SK-N-SH (cell line): ENCODE measurements at regions not wholly inside any gene's neighbourhood (a gene's known extent, or its start where the extent isn't known, plus 50 kb on each side); places are given as distances from the start of the nearest gene placed in this dataset.
"Not testable (repeated sequence)": the region's sequence is repeated elsewhere in the genome, so short reads cannot be mapped to it uniquely, and the experiment has no call there.

Source experiments
- CTCF ChIA-PET: fragments of 300-600, 350-600 bp; formaldehyde crosslinking; extraction: SDS; loops from one replicate; lab custom pipeline; 2021; lab: Yijun Ruan, JAX
- POLR2A ChIA-PET: fragments of 350-600 bp; sonication (Branson Sonifier 250); formaldehyde crosslinking; extraction: SDS; loops from one replicate; lab custom pipeline; 2020; ENCODE audit warnings: antibody characterized with exemption, inconsistent platforms; lab: Yijun Ruan, JAX
- DNase-seq: peaks from one replicate; pipeline ENCODE4 v3.0.0; 2012
- H2AFZ ChIP-seq: fragments of 200-600 bp; sonication (generic); 2 replicates; pipeline ENCODE4 v1.8.1; 2016; ENCODE audit warnings: antibody characterized with exemption, mild to moderate bottlenecking, low read depth
- H3F3A ChIP-seq: fragments of 200-600 bp; sonication (generic); replicated peaks from 2 replicates; pipeline ENCODE3; 2016; ENCODE audit warnings: antibody characterized with exemption, mild to moderate bottlenecking; ENCODE audit not compliant: insufficient read depth
- H3K27ac ChIP-seq, 2 experiments: fragments of 200-500 bp in 1 of 2; fragments of 200-600 bp in 1 of 2; sonication (Bioruptor generic) in 1 of 2; sonication (generic), shearing (Covaris generic) in 1 of 2; 2 replicates each; pipeline versions ENCODE4 v1.5.1 to v1.6.1; 2014 to 2016; ENCODE audit warnings: low read depth in 2 of 2, inconsistent platforms in 1 of 2, low read length in 1 of 2, mild to moderate bottlenecking in 1 of 2, mixed read lengths in 1 of 2
- H3K27me3 ChIP-seq: fragments of 200-600 bp; sonication (generic), shearing (Covaris generic); 2 replicates; pipeline ENCODE4 v1.6.1; 2016; ENCODE audit warnings: mixed run types; ENCODE audit not compliant: insufficient read depth
- H3K36me3 ChIP-seq, 2 experiments: fragments of 200-500 bp in 1 of 2; fragments of 200-600 bp in 1 of 2; sonication (Bioruptor generic) in 1 of 2; sonication (generic) in 1 of 2; replicated peaks in 1 of 2; 2 replicates each; pipeline versions ENCODE3 to v1.5.1; 2014 to 2016; ENCODE audit warnings: low read length in 1 of 2, mild to moderate bottlenecking in 1 of 2; ENCODE audit not compliant: insufficient read depth in 2 of 2, control insufficient read depth in 1 of 2
- H3K4me1 ChIP-seq, 2 experiments: fragments of 200-500 bp in 1 of 2; fragments of 200-600 bp in 1 of 2; sonication (Bioruptor generic) in 1 of 2; sonication (generic), shearing (Covaris generic) in 1 of 2; 2 replicates each; pipeline versions ENCODE4 v1.5.1 to v1.6.1; 2014 to 2016; ENCODE audit warnings: low read depth in 1 of 2, low read length in 1 of 2, mixed run types in 1 of 2; ENCODE audit not compliant: insufficient read depth in 2 of 2, control insufficient read depth in 1 of 2
- H3K4me2 ChIP-seq: fragments of 200-600 bp; sonication (generic), shearing (Covaris generic); 2 replicates; pipeline ENCODE4 v1.6.1; 2017; ENCODE audit warnings: mixed run types
- H3K4me3 ChIP-seq, 2 experiments: fragments of 200-500 bp in 1 of 2; fragments of 200-600 bp in 1 of 2; sonication (Bioruptor generic) in 1 of 2; sonication (generic), shearing (Covaris generic) in 1 of 2; 2 replicates each; pipeline versions ENCODE4 v1.5.1 to v1.8.1; 2014 to 2016; ENCODE audit warnings: low read depth in 2 of 2, inconsistent platforms in 1 of 2, low read length in 1 of 2, mild to moderate bottlenecking in 1 of 2, mixed read lengths in 1 of 2, moderate library complexity in 1 of 2
- H3K79me2 ChIP-seq: fragments of 200-600 bp; sonication (generic); 2 replicates; pipeline ENCODE4 v1.8.1; 2017; ENCODE audit warnings: mild to moderate bottlenecking; ENCODE audit not compliant: insufficient read depth
- H3K9ac ChIP-seq: fragments of 200-600 bp; sonication (generic); 2 replicates; pipeline ENCODE4 v1.6.1; 2017; ENCODE audit warnings: mixed run types
- H3K9me2 ChIP-seq: fragments of 200-600 bp; sonication (generic); 2 replicates; pipeline ENCODE4 v1.6.1; 2017; ENCODE audit warnings: mixed run types
- H3K9me3 ChIP-seq: fragments of 200-600 bp; sonication (generic); 2 replicates; pipeline ENCODE4 v1.6.1; 2017; ENCODE audit warnings: mixed run types, mild to moderate bottlenecking, moderate library complexity
- H4K20me1 ChIP-seq: fragments of 200-600 bp; sonication (generic); 2 replicates; pipeline ENCODE4 v1.6.1; 2017; ENCODE audit warnings: mild to moderate bottlenecking, mixed run types; ENCODE audit not compliant: insufficient read depth
- CTCF ChIP-seq: fragments of 200-600 bp; sonication (generic); IDR thresholded peaks from 2 replicates; pipeline ENCODE4 v1.6.1; 2017; ENCODE audit warnings: antibody characterized with exemption, mild to moderate bottlenecking, moderate library complexity
- EZH2phosphoT487 ChIP-seq: fragments of 200-600 bp; sonication (generic); IDR thresholded peaks from 2 replicates; pipeline ENCODE4 v1.6.1; 2017; ENCODE audit warnings: low read depth, mixed run types, mild to moderate bottlenecking, antibody characterized with exemption, moderate library complexity, borderline replicate concordance
- FOSL2 ChIP-seq: IDR thresholded peaks from 2 replicates; pipeline ENCODE4 v1.4.0; 2012; ENCODE audit warnings: low read depth, mild to moderate bottlenecking, moderate library complexity, borderline replicate concordance
- FOXJ3 ChIP-seq: sonication (generic); formaldehyde crosslinking; IDR thresholded peaks from 2 replicates; pipeline ENCODE4 v1.5.1; 2020; ENCODE audit warnings: mild to moderate bottlenecking, missing genetic modification reagents
- FOXM1 ChIP-seq: IDR thresholded peaks from 2 replicates; pipeline ENCODE4 v1.4.0; 2012; ENCODE audit warnings: low read depth, mild to moderate bottlenecking
- GABPA ChIP-seq: IDR thresholded peaks from 2 replicates; pipeline ENCODE4 v1.4.0; 2012; ENCODE audit warnings: low read depth, mild to moderate bottlenecking
- IRF3 ChIP-seq: fragments of 150-350 bp; IDR thresholded peaks from 2 replicates; pipeline ENCODE4 v1.6.1; 2016; ENCODE audit warnings: mild to moderate bottlenecking, low read depth, low read length
- JUND ChIP-seq: IDR thresholded peaks from 2 replicates; pipeline ENCODE4 v1.4.0; 2012
- MXI1 ChIP-seq: IDR thresholded peaks from 2 replicates; pipeline ENCODE4 v1.6.1; 2012; ENCODE audit warnings: mild to moderate bottlenecking, low read depth, low read length, improper control_type of control experiment
- NFIC ChIP-seq: IDR thresholded peaks from 2 replicates; pipeline ENCODE4 v1.4.0; 2012; ENCODE audit warnings: borderline replicate concordance
- NRF1 ChIP-seq: IDR thresholded peaks from 2 replicates; pipeline ENCODE4 v1.6.1; 2012; ENCODE audit warnings: low read depth, mild to moderate bottlenecking, low read length
- POLR2AphosphoS5 ChIP-seq: IDR thresholded peaks from 2 replicates; pipeline ENCODE4 v1.6.1; 2012; ENCODE audit warnings: low read depth, low read length
- RAD21 ChIP-seq: IDR thresholded peaks from 2 replicates; pipeline ENCODE4 v1.6.1; 2012; ENCODE audit warnings: mild to moderate bottlenecking, low read length
- REST ChIP-seq: IDR thresholded peaks from 2 replicates; pipeline ENCODE4 v1.6.1; 2012; ENCODE audit warnings: mild to moderate bottlenecking, low read depth, low read length, moderate library complexity
- RXRA ChIP-seq: IDR thresholded peaks from 2 replicates; pipeline ENCODE4 v1.4.0; 2012; ENCODE audit warnings: low read depth, mild to moderate bottlenecking, borderline replicate concordance
- SIN3A ChIP-seq: IDR thresholded peaks from 2 replicates; pipeline ENCODE4 v1.6.1; 2012; ENCODE audit warnings: low read depth, mild to moderate bottlenecking, low read length, moderate library complexity, borderline replicate concordance
- TEAD4 ChIP-seq: IDR thresholded peaks from 2 replicates; pipeline ENCODE4 v1.4.0; 2012; ENCODE audit warnings: mild to moderate bottlenecking, borderline replicate concordance; ENCODE audit not compliant: insufficient read depth
- USF2 ChIP-seq: fragments of 150-350 bp; IDR thresholded peaks from 2 replicates; pipeline ENCODE4 v1.6.1; 2017; ENCODE audit warnings: antibody characterized with exemption, low read length, low read depth, borderline replicate concordance
- TF ChIP-seq, protein P1 (sequence below): IDR thresholded peaks from 2 replicates; pipeline ENCODE4 v1.4.0; 2012; ENCODE audit warnings: low read depth, borderline replicate concordance

DNA sequence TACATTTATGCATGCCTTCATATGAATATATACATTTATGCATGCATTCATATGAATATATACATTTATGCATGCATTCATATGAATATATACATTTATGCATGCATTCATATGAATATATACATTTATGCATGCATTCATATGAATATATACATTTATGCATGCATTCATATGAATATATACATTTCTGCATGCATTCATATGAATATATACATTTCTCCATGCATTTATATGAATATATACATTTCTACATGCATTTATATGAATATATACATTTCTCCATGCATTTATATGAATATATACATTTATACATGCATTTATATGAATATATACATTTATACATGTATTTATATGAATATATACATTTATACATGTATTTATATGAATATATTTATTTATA lies 70.7 kb upstream of the DPP10 start:
- H3K9ac ChIP-seq, H3K27me3 ChIP-seq, H3K9me2 ChIP-seq, CTCF ChIA-PET, H3K27ac ChIP-seq, H3K4me1 ChIP-seq, H3K36me3 ChIP-seq, H3F3A ChIP-seq, POLR2A ChIA-PET, DNase-seq, H3K4me2 ChIP-seq, H2AFZ ChIP-seq, H3K4me3 ChIP-seq, H4K20me1 ChIP-seq, H3K79me2 ChIP-seq: not testable (repeated sequence)
- peaks cover 17% of the 10 kb centered on the region; the same call in 1 of the 2 replicates for H3K9me3 ChIP-seq

DNA sequence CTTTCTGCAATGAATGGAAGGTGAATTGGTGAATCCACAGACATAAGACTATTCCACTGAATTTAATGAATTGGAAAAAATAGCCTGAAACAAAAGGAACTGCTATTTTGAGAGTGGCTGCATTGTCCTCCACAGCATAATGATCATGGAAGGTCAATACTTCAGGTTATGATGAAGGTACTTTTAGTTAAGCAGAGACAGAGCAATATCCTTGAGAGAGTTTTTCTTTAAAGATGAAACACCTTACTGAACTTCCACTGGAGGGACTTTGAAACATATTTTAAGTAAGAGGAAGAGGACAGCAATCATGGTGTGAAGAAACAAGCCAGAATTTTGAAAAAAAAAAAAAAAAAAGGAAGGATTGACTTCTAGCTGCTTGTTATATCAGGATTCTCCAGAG lies 68.8 kb upstream of the DPP10 start:
- Histone ChIP-seq H3K27me3 (no peaks in the 10 kb centered on the region), H3F3A (no peaks in the 10 kb centered on the region), H3K36me3 (no peaks in the 10 kb centered on the region), H3K4me1 (no peaks in the 10 kb centered on the region), H4K20me1 (no peaks in the 10 kb centered on the region), H2AFZ (no peak overlapping the region), H3K4me2 (no peak overlapping the region), H3K27ac (no peak overlapping the region), H3K9me2 (no peaks in the 10 kb centered on the region), H3K9me3 (peaks cover 17% of the 10 kb centered on the region; the same call in 1 of the 2 replicates), H3K4me3 (no peak overlapping the region), H3K79me2 (no peaks in the 10 kb centered on the region), H3K9ac (no peak overlapping the region)
- TF ChIP-seq JUND (no peak), FOSL2 (no peak), FOXM1 (no peak), SIN3A (no peak), REST (no peak), EZH2phosphoT487 (no peak), RXRA (no peak), RAD21 (no peak), POLR2AphosphoS5 (no peak), USF2 (no peak), TEAD4 (no peak), MXI1 (no peak), NRF1 (no peak), NFIC (no peak), CTCF (no peak), FOXJ3 (CRISPR knock-in tag) (no peak), IRF3 (no peak), GABPA (no peak)
- TF ChIP-seq, protein P1, sequence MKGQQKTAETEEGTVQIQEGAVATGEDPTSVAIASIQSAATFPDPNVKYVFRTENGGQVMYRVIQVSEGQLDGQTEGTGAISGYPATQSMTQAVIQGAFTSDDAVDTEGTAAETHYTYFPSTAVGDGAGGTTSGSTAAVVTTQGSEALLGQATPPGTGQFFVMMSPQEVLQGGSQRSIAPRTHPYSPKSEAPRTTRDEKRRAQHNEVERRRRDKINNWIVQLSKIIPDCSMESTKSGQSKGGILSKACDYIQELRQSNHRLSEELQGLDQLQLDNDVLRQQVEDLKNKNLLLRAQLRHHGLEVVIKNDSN: no peak
- CTCF ChIA-PET: no interaction called here
- no peak for DNase-seq
- POLR2A ChIA-PET: no interaction called here
